Loucy (cell line): ENCODE measurements at regions not wholly inside any gene's neighbourhood (a gene's known extent, or its start where the extent isn't known, plus 50 kb on each side); places are given as distances from the start of the nearest gene placed in this dataset.

Experiments
- H2AFZ ChIP-seq: fragments of 200-600 bp; sonication (generic); 2 replicates; pipeline ENCODE4 v1.6.0; 2016; ENCODE audit warnings: antibody characterized with exemption, mild to moderate bottlenecking, low read length, moderate library complexity
- H3F3A ChIP-seq: fragments of 200-600 bp; 2 replicates; pipeline ENCODE4 v1.6.0; 2016; ENCODE audit warnings: antibody characterized with exemption, low read depth, mild to moderate bottlenecking
- H3K27me3 ChIP-seq: fragments of 200-600 bp; sonication (generic); 2 replicates; pipeline ENCODE4 v1.6.1; 2014; ENCODE audit warnings: low read length, mild to moderate bottlenecking; ENCODE audit not compliant: insufficient read depth, poor library complexity, severe bottlenecking
- H3K36me3 ChIP-seq: fragments of 200-600 bp; sonication (generic); 2 replicates; pipeline ENCODE4 v1.6.1; 2016; ENCODE audit warnings: low read length; ENCODE audit not compliant: insufficient read depth
- H3K4me1 ChIP-seq: fragments of 200-600 bp; sonication (generic); 2 replicates; pipeline ENCODE4 v1.5.1; 2014; ENCODE audit warnings: low read length, mild to moderate bottlenecking; ENCODE audit not compliant: insufficient read depth, poor library complexity, severe bottlenecking
- H3K4me2 ChIP-seq: fragments of 200-600 bp; sonication (generic); 2 replicates; pipeline ENCODE4 v1.6.0; 2014; ENCODE audit warnings: antibody characterized with exemption, low read length, low read depth, mild to moderate bottlenecking; ENCODE audit not compliant: poor library complexity, severe bottlenecking
- H3K4me3 ChIP-seq: fragments of 200-600 bp; sonication (generic); 2 replicates; pipeline ENCODE4 v1.5.1; 2014; ENCODE audit warnings: low read length, mild to moderate bottlenecking, mixed read lengths; ENCODE audit not compliant: poor library complexity, severe bottlenecking
- H3K79me2 ChIP-seq: fragments of 200-600 bp; sonication (generic); 2 replicates; pipeline ENCODE4 v1.6.1; 2014; ENCODE audit warnings: low read length; ENCODE audit not compliant: insufficient read depth
- H3K9ac ChIP-seq: fragments of 200-600 bp; sonication (generic); 2 replicates; pipeline ENCODE4 v1.6.0; 2014; ENCODE audit warnings: mild to moderate bottlenecking, low read depth, low read length, moderate library complexity; ENCODE audit not compliant: poor library complexity, severe bottlenecking
- H3K9me2 ChIP-seq: fragments of 200-600 bp; sonication (generic); replicated peaks from 2 replicates; pipeline ENCODE4 v1.6.1; 2016; ENCODE audit warnings: low read depth, low read length, mixed read lengths
- H3K9me3 ChIP-seq: fragments of 200-600 bp; sonication (generic); 2 replicates; pipeline ENCODE4 v1.6.1; 2014; ENCODE audit warnings: mild to moderate bottlenecking, antibody characterized with exemption, low read length, low read depth; ENCODE audit not compliant: insufficient read depth
- H4K20me1 ChIP-seq: fragments of 200-600 bp; sonication (generic); 2 replicates; pipeline ENCODE4 v1.6.0; 2014; ENCODE audit warnings: antibody characterized with exemption, low read length, mild to moderate bottlenecking; ENCODE audit not compliant: insufficient read depth, poor library complexity, severe bottlenecking
- CTCF ChIP-seq: fragments of 200-600 bp; sonication (generic); conservative IDR thresholded peaks from 2 replicates; pipeline ENCODE4 v1.5.1; 2014; ENCODE audit warnings: mild to moderate bottlenecking, antibody characterized with exemption, low read length
- EZH2phosphoT487 ChIP-seq: fragments of 200-600 bp; IDR thresholded peaks from 2 replicates; pipeline ENCODE4 v1.6.1; 2018; ENCODE audit warnings: antibody characterized with exemption, mild to moderate bottlenecking, moderate library complexity, borderline replicate concordance

- no peaks in the 10 kb centered on the region for H3K4me1 ChIP-seq
These were observed 1338.1 kb upstream of the SLC10A2 start for GRCh38 chr13:104404325-104404724.

GRCh38 chr13:104389691-104390090 is 1323.5 kb upstream of the SLC10A2 start:
- no peaks in the 10 kb centered on the region for H4K20me1 ChIP-seq
- H2AFZ ChIP-seq: no peak overlapping the region
- H3K9ac ChIP-seq: no peak overlapping the region
- H3K9me3 ChIP-seq: no peaks in the 10 kb centered on the region
- no peaks in the 10 kb centered on the region for H3K4me1 ChIP-seq
- no peaks in the 10 kb centered on the region for H3K79me2 ChIP-seq
- H3K4me2 ChIP-seq: no peak overlapping the region
- no peaks in the 10 kb centered on the region for H3K36me3 ChIP-seq
- no peaks in the 10 kb centered on the region for H3K9me2 ChIP-seq
- TF ChIP-seq EZH2phosphoT487: no peak
- no peak for TF ChIP-seq CTCF
- no peak overlapping the region for H3K4me3 ChIP-seq
- H3K27me3 ChIP-seq: no peaks in the 10 kb centered on the region
- H3F3A ChIP-seq: no peaks in the 10 kb centered on the region

More at GRCh38 chr13:104404325-104404724, 1338.1 kb upstream of the SLC10A2 start:
- Histone ChIP-seq H3K36me3 (no peaks in the 10 kb centered on the region), H4K20me1 (no peaks in the 10 kb centered on the region), H2AFZ (no peak overlapping the region), H3F3A (no peaks in the 10 kb centered on the region), H3K79me2 (no peaks in the 10 kb centered on the region), H3K9ac (no peak overlapping the region), H3K9me3 (no peaks in the 10 kb centered on the region), H3K27me3 (no peaks in the 10 kb centered on the region), H3K9me2 (no peaks in the 10 kb centered on the region), H3K4me2 (no peak overlapping the region), H3K4me3 (no peak overlapping the region)
- TF ChIP-seq CTCF: no peak
- TF ChIP-seq EZH2phosphoT487: no peak

- no peak for TF ChIP-seq CTCF
- TF ChIP-seq EZH2phosphoT487: no peak
- Histone ChIP-seq H3K9ac (no peak overlapping the region), H3K4me1 (no peaks in the 10 kb centered on the region), H3K27me3 (no peaks in the 10 kb centered on the region), H3K4me3 (no peak overlapping the region), H3K79me2 (no peaks in the 10 kb centered on the region), H4K20me1 (no peaks in the 10 kb centered on the region), H3K9me3 (no peaks in the 10 kb centered on the region), H3K36me3 (no peaks in the 10 kb centered on the region), H3K9me2 (no peaks in the 10 kb centered on the region; the same call in 1 of the 2 replicates), H3F3A (no peaks in the 10 kb centered on the region), H3K4me2 (no peak overlapping the region), H2AFZ (no peak overlapping the region)
These were observed 1321.3 kb upstream of the SLC10A2 start for GRCh38 chr13:104387510-104387909.
